ENCODE measurements at regions not wholly inside any gene's neighbourhood (a gene's known extent, or its start where the extent isn't known, plus 50 kb on each side); places are given as distances from the start of the nearest gene placed in this dataset.

GRCh38 chr3:168249205-168249549, 153.5 kb upstream of the GOLIM4 start:
- TF ChIP-seq CTCF (IDR thresholded peaks at IDR 0.05; ENCODE audit: low read length) (no peak), EZH2phosphoT487 (IDR thresholded peaks at IDR 0.05; ENCODE audit: low read length) (no peak)

Data from MM.1S (cell line).